AG08395 (cell line): ENCODE measurements at regions not wholly inside any gene's neighbourhood (a gene's known extent, or its start where the extent isn't known, plus 50 kb on each side); places are given as distances from the start of the nearest gene placed in this dataset.
"Not testable (repeated sequence)": the region's sequence is repeated elsewhere in the genome, so short reads cannot be mapped to it uniquely, and the experiment has no call there.

Experiments
- DNase-seq: peaks from one replicate; pipeline ENCODE4 v3.0.0; 2012; ENCODE audit warnings: mixed read lengths, low spot score

DNA sequence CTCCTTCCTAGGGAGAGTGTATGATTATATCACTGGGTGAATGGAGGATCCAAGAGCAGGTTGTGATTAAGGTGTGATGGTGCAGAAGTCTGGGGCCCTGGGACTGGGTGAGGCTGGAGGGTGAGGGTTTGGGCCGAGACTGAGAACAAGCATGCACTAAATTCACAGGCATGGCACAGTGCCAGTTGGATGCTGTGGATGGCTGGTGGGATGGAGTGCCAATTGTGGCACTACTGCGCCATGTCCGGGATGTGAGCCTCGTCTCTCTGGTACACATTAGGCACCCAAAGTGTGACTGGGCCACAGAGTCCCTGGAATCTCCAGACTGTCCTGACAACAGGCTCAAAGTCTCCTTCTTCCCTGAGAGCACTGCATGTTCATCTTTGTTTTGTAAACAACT is 208.1 kb downstream of the EMX2 start:
- DNase-seq = no peak

GRCh38 chr10:117751259-117751658 is 208.7 kb downstream of the EMX2 start:
- DNase-seq = no peak

DNA sequence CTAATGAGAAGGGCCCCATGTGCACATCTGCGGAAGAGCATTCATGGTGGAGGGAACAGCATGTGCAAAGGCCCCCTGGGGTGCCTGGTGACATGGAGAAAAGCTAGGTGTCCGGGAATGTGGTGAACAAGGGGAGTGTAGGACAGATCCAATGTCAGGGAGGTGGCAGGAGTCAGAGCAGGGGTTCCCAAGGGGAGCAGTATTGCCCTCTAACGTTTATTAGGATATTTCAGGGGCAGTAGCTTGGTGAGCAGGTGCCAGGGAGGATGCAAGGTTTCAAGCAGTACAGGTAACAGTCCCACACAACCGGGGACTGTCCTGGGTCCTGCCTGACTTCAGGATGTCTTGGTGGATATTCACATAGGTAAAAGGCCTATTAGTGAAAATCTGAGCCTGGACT is 209.6 kb downstream of the EMX2 start:
- DNase-seq = no peak

DNA sequence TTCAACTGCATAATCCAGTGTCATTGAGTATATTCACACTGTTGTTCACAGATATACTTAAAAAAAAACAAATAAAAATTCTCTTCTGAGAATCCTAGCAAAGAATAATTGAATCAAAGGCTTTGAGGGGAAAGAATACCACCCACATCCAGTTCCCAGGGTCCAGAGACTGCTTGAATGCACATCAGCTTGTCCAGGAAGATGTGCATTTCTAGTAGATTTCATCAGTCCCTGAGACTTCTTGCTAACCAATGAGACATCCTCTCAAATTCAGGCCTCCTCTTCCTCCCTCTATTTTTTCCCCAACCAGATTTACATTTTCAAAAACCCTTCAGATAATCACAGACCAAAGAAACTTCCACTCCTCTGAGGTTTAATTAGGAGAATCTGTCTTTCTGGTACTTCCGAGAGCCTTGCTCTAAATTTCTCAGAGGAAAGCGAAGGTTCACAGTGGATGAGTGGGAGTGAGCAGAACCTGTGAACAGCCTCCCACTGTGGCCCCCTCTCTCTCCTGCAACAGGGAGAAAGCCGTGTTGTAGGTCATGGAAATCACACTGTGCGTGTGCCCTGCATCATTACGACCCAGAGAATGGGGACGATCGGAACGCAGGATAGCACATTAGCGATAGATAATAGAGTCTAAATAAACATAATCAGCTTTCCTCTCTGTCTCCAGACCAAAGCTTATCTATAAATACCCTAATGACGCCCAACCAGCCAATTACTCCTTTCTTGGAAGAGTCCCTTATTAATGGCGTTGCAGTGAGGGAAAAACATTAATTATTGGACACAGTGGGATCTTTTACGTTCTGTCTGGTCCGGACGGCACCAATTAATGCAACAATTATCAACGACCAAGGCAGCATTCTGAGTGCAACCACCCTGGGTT is 212.5 kb downstream of the EMX2 start:
- no peak for DNase-seq

GRCh38 chr10:117755659-117756014 is 213.1 kb downstream of the EMX2 start:
- no peak for DNase-seq

- DNase-seq = peak; percentile 20
Measured at GRCh38 chr10:117757086-117757720, 214.7 kb downstream of the EMX2 start.

GRCh38 chr10:117759266-117759665 is 216.7 kb downstream of the EMX2 start:
- DNase-seq = no peak

DNA sequence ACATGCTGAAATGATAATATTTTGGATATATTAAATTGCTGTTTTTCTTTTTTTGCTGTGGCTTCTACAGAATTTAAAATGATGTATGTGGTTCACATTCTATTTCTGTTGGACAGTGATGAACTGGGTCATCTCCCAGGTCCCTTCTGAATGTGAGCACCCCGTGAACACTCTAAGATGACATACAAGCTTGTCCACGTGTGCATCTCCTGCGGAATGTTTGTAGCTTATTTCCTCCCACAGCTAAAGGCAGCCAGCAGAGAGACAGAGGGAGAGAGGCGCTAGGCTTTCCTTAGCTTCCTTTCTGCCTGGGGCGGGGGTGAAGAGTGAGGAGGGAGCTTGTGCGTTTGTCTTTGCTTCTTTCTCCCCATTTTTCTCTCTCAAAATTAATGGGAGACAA is 219.1 kb downstream of the EMX2 start:
- no peak for DNase-seq

- DNase-seq = no peak
Measured at GRCh38 chr10:117762126-117762818, 219.7 kb downstream of the EMX2 start.

DNA sequence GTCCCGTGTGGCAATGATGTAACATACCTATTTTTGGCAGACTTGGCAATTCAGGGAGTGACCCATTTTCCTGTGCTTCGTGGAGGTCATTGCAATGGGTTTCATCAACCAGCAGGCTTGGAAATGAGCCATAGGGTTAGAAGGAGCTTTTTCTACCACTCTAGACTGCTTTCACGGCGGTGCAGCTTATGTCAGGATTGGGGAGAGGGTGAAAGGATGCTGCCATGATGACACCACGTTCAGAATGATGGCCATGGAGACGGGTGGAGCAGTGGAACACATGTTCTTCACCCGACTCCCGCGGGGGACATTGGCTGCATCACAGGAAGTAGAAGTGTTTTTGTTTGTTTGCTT is 220.2 kb downstream of the EMX2 start:
- peak; percentile 15 for DNase-seq

- no peak for DNase-seq
Measured at GRCh38 chr10:117763528-117763927, 221.0 kb downstream of the EMX2 start.

- DNase-seq = no peak
Measured at GRCh38 chr10:117768333-117769042, 225.9 kb downstream of the EMX2 start.

DNA sequence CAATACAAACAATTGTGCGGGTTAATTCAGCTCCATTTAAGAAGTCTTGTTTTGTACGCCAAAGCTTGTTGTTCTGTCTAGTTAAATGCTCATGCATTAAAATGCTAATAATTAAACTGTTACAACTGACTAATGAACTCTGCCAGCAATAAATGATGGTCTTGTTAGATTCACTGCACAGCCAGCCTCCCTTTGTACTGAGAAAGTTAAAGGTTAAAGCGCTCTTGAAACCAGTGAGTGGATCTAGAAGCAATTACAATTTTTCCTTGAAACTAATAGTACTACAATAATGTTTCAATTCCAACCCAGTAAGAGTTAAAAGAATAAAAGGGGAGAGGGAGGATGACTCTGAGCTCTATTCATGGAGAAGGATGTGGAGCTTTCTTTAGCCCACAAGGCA is 233.0 kb downstream of the EMX2 start:
- DNase-seq = no peak

DNA sequence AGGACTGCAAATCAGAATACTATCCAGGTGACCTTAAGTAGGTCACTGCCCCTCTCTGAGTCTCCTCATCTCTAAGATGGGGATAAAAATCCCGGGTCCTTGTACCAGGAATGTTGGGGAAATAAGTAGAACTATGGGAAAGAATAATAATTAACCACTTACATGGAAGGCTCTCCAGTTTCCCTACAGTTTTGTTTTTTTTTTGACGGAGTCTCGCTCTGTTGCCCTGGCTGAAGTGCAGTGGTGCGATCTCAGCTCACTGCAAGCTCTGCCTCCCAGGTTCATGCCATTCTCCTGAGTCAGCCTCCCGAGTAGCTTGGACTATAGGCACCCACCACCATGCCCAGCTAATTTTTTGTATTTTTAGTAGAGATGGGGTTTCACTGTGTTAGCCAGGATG is 234.7 kb downstream of the EMX2 start:
- not testable (repeated sequence) for DNase-seq

- no peak for DNase-seq
Measured at GRCh38 chr10:117778241-117778640, 235.7 kb downstream of the EMX2 start.

DNA sequence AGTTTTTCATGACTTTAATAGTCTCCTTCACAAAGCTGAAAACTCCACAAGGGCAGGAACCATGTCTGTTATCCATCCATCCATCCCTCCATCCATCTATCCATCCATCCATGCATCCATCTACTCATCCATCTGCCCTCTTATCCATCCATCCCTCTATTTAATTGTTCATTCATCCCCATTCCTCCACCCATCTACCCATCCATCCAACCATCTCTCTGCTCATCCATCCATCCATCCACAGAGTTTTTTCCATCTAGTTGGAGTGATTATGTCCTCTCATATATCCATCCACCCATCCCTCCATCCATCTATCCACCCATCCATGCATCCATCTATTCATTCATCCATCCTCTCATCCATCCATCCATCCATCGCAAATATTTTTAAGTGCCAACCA is 237.9 kb downstream of the EMX2 start:
- no peak for DNase-seq

DNA sequence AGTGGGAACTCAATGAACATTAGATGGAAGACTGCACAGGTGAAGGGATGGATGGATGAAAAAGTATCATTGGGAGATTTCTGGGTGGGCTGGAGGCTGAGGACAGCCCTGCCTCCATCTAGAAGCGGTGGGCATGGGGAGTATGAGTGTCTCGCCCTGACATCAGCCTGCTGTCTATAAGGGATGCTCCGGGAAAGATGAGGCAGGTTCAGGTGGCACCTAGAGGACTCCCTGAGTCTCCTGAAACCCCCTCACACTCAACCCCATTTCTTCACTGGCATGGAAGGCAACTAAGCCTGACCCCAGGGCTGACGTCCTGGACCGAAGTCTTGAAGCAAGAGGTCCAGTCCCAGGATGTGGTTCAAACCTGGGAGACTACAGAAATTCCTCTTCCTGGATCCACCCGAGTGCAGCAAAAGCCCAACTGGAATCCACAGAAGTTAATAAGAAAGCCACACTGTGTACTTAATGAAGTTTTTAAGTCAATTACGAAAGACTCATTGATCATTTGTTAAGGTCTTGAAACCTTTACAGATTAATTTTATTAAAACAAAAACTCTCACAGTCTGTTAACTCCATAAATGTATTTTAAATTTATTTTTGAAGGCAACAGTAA is 238.8 kb downstream of the EMX2 start:
- DNase-seq = no peak

GRCh38 chr10:117782276-117782675 is 239.7 kb downstream of the EMX2 start:
- no peak for DNase-seq

GRCh38 chr10:117783698-117784395 is 241.3 kb downstream of the EMX2 start:
- DNase-seq = no peak

- DNase-seq = no peak
Measured at GRCh38 chr10:117784776-117785175, 242.2 kb downstream of the EMX2 start.

DNA sequence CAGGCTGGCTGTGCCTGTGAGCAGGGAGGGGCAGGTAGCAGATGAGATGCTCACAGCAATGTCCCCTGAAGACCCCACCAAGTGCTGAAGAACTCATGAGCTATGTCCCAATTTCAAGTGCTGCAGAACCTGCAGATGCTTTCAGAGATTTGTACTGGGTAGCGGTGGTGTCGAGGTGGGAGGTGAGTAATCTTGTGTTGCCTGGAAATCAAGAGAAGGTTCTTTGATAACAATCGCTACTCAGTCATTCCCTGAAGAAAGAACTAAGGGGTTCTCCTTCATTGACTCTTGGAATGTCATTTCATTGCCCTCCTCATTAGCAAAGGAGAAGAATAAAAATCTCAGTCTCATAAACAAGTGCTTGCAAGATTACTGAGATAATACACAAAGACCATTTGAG is 246.4 kb downstream of the EMX2 start:
- DNase-seq = no peak
